Immature natural killer cell (primary cell): ENCODE measurements at regions not wholly inside any gene's neighbourhood (a gene's known extent, or its start where the extent isn't known, plus 50 kb on each side); places are given as distances from the start of the nearest gene placed in this dataset.
"Not testable (repeated sequence)": the region's sequence is repeated elsewhere in the genome, so short reads cannot be mapped to it uniquely, and the experiment has no call there.

ENCODE experiments used
- DNase-seq, 3 donors: peaks; one replicate each; pipeline ENCODE4 v3.0.0; 2022; ENCODE audit warnings: mixed read lengths in 1 of 3
- H3K27ac Mint-ChIP-seq, 6 donors: one replicate each; pipeline ENCODE4 v1.8.0; 2020; ENCODE audit warnings: mixed read lengths in 6 of 6, mild to moderate bottlenecking in 5 of 6, inconsistent platforms in 4 of 6, moderate library complexity in 3 of 6
- H3K27me3 Mint-ChIP-seq, 3 donors: one replicate each; pipeline ENCODE4 v1.8.0; 2020 to 2021; ENCODE audit warnings: low read depth in 3 of 3, mild to moderate bottlenecking in 3 of 3, mixed read lengths in 3 of 3, moderate library complexity in 3 of 3, inconsistent platforms in 1 of 3
- H3K36me3 Mint-ChIP-seq, 3 donors: one replicate each; pipeline ENCODE4 v1.8.0; 2020; ENCODE audit warnings: mixed read lengths in 3 of 3, inconsistent platforms in 2 of 3, mild to moderate bottlenecking in 2 of 3
- H3K4me1 Mint-ChIP-seq, 2 donors: one replicate each; pipeline ENCODE4 v1.8.0; 2020; ENCODE audit warnings: inconsistent platforms in 2 of 2, mild to moderate bottlenecking in 2 of 2, mixed read lengths in 2 of 2, moderate library complexity in 1 of 2
- H3K4me3 Mint-ChIP-seq, 5 donors: one replicate each; pipeline ENCODE4 v1.8.0; 2020; ENCODE audit warnings: mild to moderate bottlenecking in 5 of 5, mixed read lengths in 5 of 5, inconsistent platforms in 3 of 5, moderate library complexity in 3 of 5
- H3K9me3 Mint-ChIP-seq, 6 donors: one replicate each; pipeline ENCODE4 v1.8.0; 2020; ENCODE audit warnings: mild to moderate bottlenecking in 6 of 6, mixed read lengths in 6 of 6, inconsistent platforms in 4 of 6, moderate library complexity in 3 of 6

GRCh38 chr2:175786471-175787124 lies 215.5 kb downstream of the LNPK start:
- Mint-ChIP-seq H3K36me3 (no peaks in the 10 kb centered on the region), H3K4me1 (no peaks in the 10 kb centered on the region), H3K9me3 (peaks cover 0 to 5% (median 0%) of the 10 kb centered on the region in 6 donors), H3K27ac (no peak overlapping the region), H3K27me3 (peaks cover 0 to 3% (median 2%) of the 10 kb centered on the region in 3 donors), H3K4me3 (no peak overlapping the region)
- no peak for DNase-seq

GRCh38 chr2:175777337-175777736 lies 224.7 kb downstream of the LNPK start:
- H3K4me3 Mint-ChIP-seq, H3K9me3 Mint-ChIP-seq, H3K27ac Mint-ChIP-seq, H3K36me3 Mint-ChIP-seq, DNase-seq, H3K27me3 Mint-ChIP-seq, H3K4me1 Mint-ChIP-seq: not testable (repeated sequence)

- Mint-ChIP-seq H3K9me3 (no peaks in the 10 kb centered on the region), H3K27ac (no peak overlapping the region), H3K4me1 (no peaks in the 10 kb centered on the region), H3K4me3 (no peak overlapping the region), H3K27me3 (peaks cover 1 to 3% (median 3%) of the 10 kb centered on the region in 3 donors), H3K36me3 (no peaks in the 10 kb centered on the region)
- no peak for DNase-seq
These were observed 232.9 kb downstream of the LNPK start for GRCh38 chr2:175769200-175769599.

GRCh38 chr2:175766880-175767279 lies 235.2 kb downstream of the LNPK start:
- H3K4me1 Mint-ChIP-seq, result no peaks in the 10 kb centered on the region
- H3K27ac Mint-ChIP-seq, result no peak overlapping the region
- H3K27me3 Mint-ChIP-seq, result no peaks in the 10 kb centered on the region
- DNase-seq, result no peak
- H3K4me3 Mint-ChIP-seq, result no peak overlapping the region
- no peaks in the 10 kb centered on the region for H3K36me3 Mint-ChIP-seq
- no peaks in the 10 kb centered on the region for H3K9me3 Mint-ChIP-seq

GRCh38 chr2:175755656-175756386 lies 246.2 kb downstream of the LNPK start:
- Mint-ChIP-seq H3K27ac (no peak overlapping the region), H3K36me3 (no peaks in the 10 kb centered on the region), H3K4me3 (no peak overlapping the region), H3K27me3 (peaks cover 2 to 11% (median 5%) of the 10 kb centered on the region in 3 donors), H3K4me1 (no peaks in the 10 kb centered on the region), H3K9me3 (peaks cover 0 to 5% (median 0%) of the 10 kb centered on the region in 6 donors)
- DNase-seq, result no peak

GRCh38 chr2:175755169-175755568 lies 246.9 kb downstream of the LNPK start:
- no peaks in the 10 kb centered on the region for H3K4me1 Mint-ChIP-seq
- H3K27me3 Mint-ChIP-seq, result peaks cover 2 to 11% (median 5%) of the 10 kb centered on the region in 3 donors
- no peaks in the 10 kb centered on the region for H3K36me3 Mint-ChIP-seq
- peaks cover 0 to 5% (median 0%) of the 10 kb centered on the region in 6 donors for H3K9me3 Mint-ChIP-seq
- no peak for DNase-seq
- H3K27ac Mint-ChIP-seq, result no peak overlapping the region
- no peak overlapping the region for H3K4me3 Mint-ChIP-seq

- no peak overlapping the region for H3K27ac Mint-ChIP-seq
- peaks cover 2 to 3% (median 2%) of the 10 kb centered on the region in 3 donors for H3K27me3 Mint-ChIP-seq
- H3K4me3 Mint-ChIP-seq, result no peak overlapping the region
These were observed 251.9 kb downstream of the LNPK start for GRCh38 chr2:175750195-175750594.

GRCh38 chr2:175745911-175746310 lies 256.2 kb downstream of the LNPK start:
- no peak overlapping the region for H3K27ac Mint-ChIP-seq
- H3K4me1 Mint-ChIP-seq, result no peaks in the 10 kb centered on the region
- H3K36me3 Mint-ChIP-seq, result no peaks in the 10 kb centered on the region
- peaks cover 2 to 8% (median 3%) of the 10 kb centered on the region in 3 donors for H3K27me3 Mint-ChIP-seq
- H3K9me3 Mint-ChIP-seq, result no peaks in the 10 kb centered on the region
- H3K4me3 Mint-ChIP-seq, result no peak overlapping the region
- no peak for DNase-seq

More at GRCh38 chr2:175750195-175750594, 251.9 kb downstream of the LNPK start:
- Mint-ChIP-seq H3K9me3 (peaks cover 0 to 2% (median 0%) of the 10 kb centered on the region in 6 donors), H3K36me3 (no peaks in the 10 kb centered on the region), H3K4me1 (no peaks in the 10 kb centered on the region)
- no peak for DNase-seq

GRCh38 chr2:175744000-175744399 lies 258.1 kb downstream of the LNPK start:
- Mint-ChIP-seq H3K4me1 (no peaks in the 10 kb centered on the region), H3K4me3 (no peak overlapping the region), H3K27ac (no peak overlapping the region), H3K27me3 (peaks cover 2 to 8% (median 3%) of the 10 kb centered on the region in 3 donors), H3K9me3 (peaks cover 0 to 2% (median 0%) of the 10 kb centered on the region in 6 donors), H3K36me3 (no peaks in the 10 kb centered on the region)
- no peak for DNase-seq

- H3K27me3 Mint-ChIP-seq, result peaks cover 2 to 8% (median 3%) of the 10 kb centered on the region in 3 donors
- H3K4me1 Mint-ChIP-seq, result no peaks in the 10 kb centered on the region
- no peak overlapping the region for H3K4me3 Mint-ChIP-seq
- H3K27ac Mint-ChIP-seq, result no peak overlapping the region
- H3K9me3 Mint-ChIP-seq, result peaks cover 0 to 2% (median 0%) of the 10 kb centered on the region in 6 donors
- no peak for DNase-seq
- no peaks in the 10 kb centered on the region for H3K36me3 Mint-ChIP-seq
These were observed 259.1 kb downstream of the LNPK start for GRCh38 chr2:175743011-175743410.

- Mint-ChIP-seq H3K4me3 (no peak overlapping the region), H3K4me1 (no peaks in the 10 kb centered on the region), H3K9me3 (peaks cover 0 to 2% (median 0%) of the 10 kb centered on the region in 6 donors), H3K27ac (no peak overlapping the region), H3K27me3 (peaks cover 2 to 8% (median 3%) of the 10 kb centered on the region in 3 donors), H3K36me3 (no peaks in the 10 kb centered on the region)
- DNase-seq, result no peak
These were observed 259.7 kb downstream of the LNPK start for GRCh38 chr2:175742367-175742766.

GRCh38 chr2:175741164-175741563 lies 260.9 kb downstream of the LNPK start:
- peaks cover 0 to 8% (median 0%) of the 10 kb centered on the region in 3 donors for H3K27me3 Mint-ChIP-seq
- no peak for DNase-seq
- H3K4me3 Mint-ChIP-seq, result no peak overlapping the region
- H3K4me1 Mint-ChIP-seq, result no peaks in the 10 kb centered on the region
- peaks cover 0 to 2% (median 0%) of the 10 kb centered on the region in 6 donors for H3K9me3 Mint-ChIP-seq
- H3K36me3 Mint-ChIP-seq, result no peaks in the 10 kb centered on the region
- H3K27ac Mint-ChIP-seq, result no peak overlapping the region

- no peaks in the 10 kb centered on the region for H3K36me3 Mint-ChIP-seq
- H3K4me1 Mint-ChIP-seq, result no peaks in the 10 kb centered on the region
- no peak overlapping the region for H3K4me3 Mint-ChIP-seq
- no peak overlapping the region for H3K27ac Mint-ChIP-seq
- H3K9me3 Mint-ChIP-seq, result peaks cover 0 to 2% (median 0%) of the 10 kb centered on the region in 6 donors
- no peak for DNase-seq
- H3K27me3 Mint-ChIP-seq, result peaks cover 0 to 2% (median 0%) of the 10 kb centered on the region in 3 donors
These were observed 264.2 kb downstream of the LNPK start for GRCh38 chr2:175737722-175738361.

- Mint-ChIP-seq H3K27me3 (no peaks in the 10 kb centered on the region), H3K27ac (no peak overlapping the region), H3K4me1 (no peaks in the 10 kb centered on the region), H3K4me3 (no peak overlapping the region), H3K9me3 (peaks cover 0 to 2% (median 0%) of the 10 kb centered on the region in 6 donors), H3K36me3 (no peaks in the 10 kb centered on the region)
- DNase-seq, result no peak
These were observed 267.4 kb downstream of the LNPK start for GRCh38 chr2:175734686-175735085.
